A549 (cell line): ENCODE measurements at regions not wholly inside any gene's neighbourhood (a gene's known extent, or its start where the extent isn't known, plus 50 kb on each side); places are given as distances from the start of the nearest gene placed in this dataset.

Experiments
- CHD2 ChIP-seq: fragments of 150-350 bp; IDR thresholded peaks from 2 replicates; pipeline ENCODE4 v1.6.1; 2014; ENCODE audit warnings: low read length; ENCODE audit not compliant: partially characterized antibody
- KDM1A ChIP-seq: fragments of 200-600 bp; sonication (generic); IDR thresholded peaks from 2 replicates; pipeline ENCODE4 v1.6.1; 2016; ENCODE audit warnings: low read depth, mild to moderate bottlenecking
- KDM5A ChIP-seq: fragments of 200-600 bp; sonication (generic); IDR thresholded peaks from 2 replicates; pipeline ENCODE4 v1.6.1; 2016; ENCODE audit warnings: antibody characterized with exemption, mild to moderate bottlenecking
- MAFK ChIP-seq: fragments of 450-650 bp; IDR thresholded peaks from 2 replicates; pipeline ENCODE4 v1.6.1; 2014; ENCODE audit not compliant: partially characterized antibody
- MAX ChIP-seq: IDR thresholded peaks from 2 replicates; pipeline ENCODE4 v1.6.1; 2012
- PHF8 ChIP-seq: fragments of 200-600 bp; sonication (generic); IDR thresholded peaks from 2 replicates; pipeline ENCODE4 v1.6.1; 2016; ENCODE audit warnings: low read depth, mild to moderate bottlenecking, antibody characterized with exemption, moderate library complexity, borderline replicate concordance
- POLR2A ChIP-seq: IDR thresholded peaks from 2 replicates; pipeline ENCODE4 v1.6.1; 2012; ENCODE audit warnings: mild to moderate bottlenecking, low read length
- POLR2AphosphoS2 ChIP-seq: conservative IDR thresholded peaks from 2 replicates; pipeline ENCODE4 v1.6.1; 2012; ENCODE audit warnings: low read length, improper control_type of control experiment, inconsistent platforms
- RAD21 ChIP-seq, 2 experiments: fragments of >200 bp in 1 of 2; sonication (Bioruptor Twin) in 1 of 2; formaldehyde crosslinking in 1 of 2; IDR thresholded peaks in 1 of 2; conservative IDR thresholded peaks in 1 of 2; 2 replicates in 1 of 2; 3 replicates in 1 of 2; pipeline ENCODE4 v1.6.1; 2012 to 2018; ENCODE audit warnings: inconsistent platforms in 1 of 2
- SMC3 ChIP-seq: fragments of >200 bp; sonication (Bioruptor Twin); formaldehyde crosslinking; IDR thresholded peaks from 3 replicates; pipeline ENCODE4 v1.6.1; 2018; ENCODE audit warnings: inconsistent platforms
- TF ChIP-seq, protein P1 (sequence below): fragments of >200 bp; sonication (Bioruptor Twin); formaldehyde crosslinking; IDR thresholded peaks from 3 replicates; pipeline ENCODE4 v1.5.1; 2016
- TF ChIP-seq, protein P2 (sequence below): IDR thresholded peaks from 2 replicates; pipeline ENCODE4 v1.6.1; 2012
- TF ChIP-seq, protein P3 (sequence below): IDR thresholded peaks from 2 replicates; pipeline ENCODE4 v1.6.1; 2012; ENCODE audit warnings: low read depth, borderline replicate concordance
- TF ChIP-seq, protein P4 (sequence below): fragments of 200-600 bp; sonication (generic); IDR thresholded peaks from 2 replicates; pipeline ENCODE4 v1.6.1; 2016; ENCODE audit warnings: antibody characterized with exemption, mild to moderate bottlenecking, moderate library complexity

DNA sequence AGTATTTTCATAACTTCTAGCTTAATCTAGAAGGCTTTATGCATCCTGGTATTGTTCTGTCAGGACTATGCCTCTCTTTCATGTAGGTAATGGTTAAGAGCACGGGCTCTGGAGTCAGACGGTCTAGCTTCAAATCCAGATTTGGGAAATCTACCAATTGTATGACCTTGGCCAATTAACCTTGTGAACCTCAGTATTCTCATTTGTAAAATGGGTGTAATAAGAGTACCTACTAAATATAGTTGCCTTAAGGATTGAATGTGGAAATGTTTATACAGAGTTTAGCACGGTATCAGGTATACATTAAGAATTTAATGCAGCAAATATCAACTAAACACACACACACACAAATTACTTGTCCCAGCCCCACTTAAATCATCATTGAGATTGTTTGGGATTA, 97.3 kb upstream of the RAB3GAP2 start:
- TF ChIP-seq, protein P1, sequence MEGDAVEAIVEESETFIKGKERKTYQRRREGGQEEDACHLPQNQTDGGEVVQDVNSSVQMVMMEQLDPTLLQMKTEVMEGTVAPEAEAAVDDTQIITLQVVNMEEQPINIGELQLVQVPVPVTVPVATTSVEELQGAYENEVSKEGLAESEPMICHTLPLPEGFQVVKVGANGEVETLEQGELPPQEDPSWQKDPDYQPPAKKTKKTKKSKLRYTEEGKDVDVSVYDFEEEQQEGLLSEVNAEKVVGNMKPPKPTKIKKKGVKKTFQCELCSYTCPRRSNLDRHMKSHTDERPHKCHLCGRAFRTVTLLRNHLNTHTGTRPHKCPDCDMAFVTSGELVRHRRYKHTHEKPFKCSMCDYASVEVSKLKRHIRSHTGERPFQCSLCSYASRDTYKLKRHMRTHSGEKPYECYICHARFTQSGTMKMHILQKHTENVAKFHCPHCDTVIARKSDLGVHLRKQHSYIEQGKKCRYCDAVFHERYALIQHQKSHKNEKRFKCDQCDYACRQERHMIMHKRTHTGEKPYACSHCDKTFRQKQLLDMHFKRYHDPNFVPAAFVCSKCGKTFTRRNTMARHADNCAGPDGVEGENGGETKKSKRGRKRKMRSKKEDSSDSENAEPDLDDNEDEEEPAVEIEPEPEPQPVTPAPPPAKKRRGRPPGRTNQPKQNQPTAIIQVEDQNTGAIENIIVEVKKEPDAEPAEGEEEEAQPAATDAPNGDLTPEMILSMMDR: no peak
- no peak for TF ChIP-seq RAD21 (conservative IDR thresholded peaks at IDR 0.05 in 1 of 2, IDR thresholded peaks at IDR 0.05 in 1 of 2)
- no peak for TF ChIP-seq POLR2AphosphoS2
- TF ChIP-seq, protein P2, sequence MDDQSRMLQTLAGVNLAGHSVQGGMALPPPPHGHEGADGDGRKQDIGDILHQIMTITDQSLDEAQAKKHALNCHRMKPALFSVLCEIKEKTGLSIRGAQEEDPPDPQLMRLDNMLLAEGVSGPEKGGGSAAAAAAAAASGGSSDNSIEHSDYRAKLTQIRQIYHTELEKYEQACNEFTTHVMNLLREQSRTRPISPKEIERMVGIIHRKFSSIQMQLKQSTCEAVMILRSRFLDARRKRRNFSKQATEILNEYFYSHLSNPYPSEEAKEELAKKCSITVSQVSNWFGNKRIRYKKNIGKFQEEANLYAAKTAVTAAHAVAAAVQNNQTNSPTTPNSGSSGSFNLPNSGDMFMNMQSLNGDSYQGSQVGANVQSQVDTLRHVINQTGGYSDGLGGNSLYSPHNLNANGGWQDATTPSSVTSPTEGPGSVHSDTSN: no peak
- TF ChIP-seq, protein P3, sequence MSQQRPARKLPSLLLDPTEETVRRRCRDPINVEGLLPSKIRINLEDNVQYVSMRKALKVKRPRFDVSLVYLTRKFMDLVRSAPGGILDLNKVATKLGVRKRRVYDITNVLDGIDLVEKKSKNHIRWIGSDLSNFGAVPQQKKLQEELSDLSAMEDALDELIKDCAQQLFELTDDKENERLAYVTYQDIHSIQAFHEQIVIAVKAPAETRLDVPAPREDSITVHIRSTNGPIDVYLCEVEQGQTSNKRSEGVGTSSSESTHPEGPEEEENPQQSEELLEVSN: no peak
- no peak for TF ChIP-seq CHD2
- no peak for TF ChIP-seq POLR2A
- TF ChIP-seq PHF8: no peak
- no peak for TF ChIP-seq MAFK
- no peak for TF ChIP-seq KDM1A
- TF ChIP-seq KDM5A: no peak
- TF ChIP-seq SMC3: no peak
- TF ChIP-seq MAX: no peak
- TF ChIP-seq, protein P4, sequence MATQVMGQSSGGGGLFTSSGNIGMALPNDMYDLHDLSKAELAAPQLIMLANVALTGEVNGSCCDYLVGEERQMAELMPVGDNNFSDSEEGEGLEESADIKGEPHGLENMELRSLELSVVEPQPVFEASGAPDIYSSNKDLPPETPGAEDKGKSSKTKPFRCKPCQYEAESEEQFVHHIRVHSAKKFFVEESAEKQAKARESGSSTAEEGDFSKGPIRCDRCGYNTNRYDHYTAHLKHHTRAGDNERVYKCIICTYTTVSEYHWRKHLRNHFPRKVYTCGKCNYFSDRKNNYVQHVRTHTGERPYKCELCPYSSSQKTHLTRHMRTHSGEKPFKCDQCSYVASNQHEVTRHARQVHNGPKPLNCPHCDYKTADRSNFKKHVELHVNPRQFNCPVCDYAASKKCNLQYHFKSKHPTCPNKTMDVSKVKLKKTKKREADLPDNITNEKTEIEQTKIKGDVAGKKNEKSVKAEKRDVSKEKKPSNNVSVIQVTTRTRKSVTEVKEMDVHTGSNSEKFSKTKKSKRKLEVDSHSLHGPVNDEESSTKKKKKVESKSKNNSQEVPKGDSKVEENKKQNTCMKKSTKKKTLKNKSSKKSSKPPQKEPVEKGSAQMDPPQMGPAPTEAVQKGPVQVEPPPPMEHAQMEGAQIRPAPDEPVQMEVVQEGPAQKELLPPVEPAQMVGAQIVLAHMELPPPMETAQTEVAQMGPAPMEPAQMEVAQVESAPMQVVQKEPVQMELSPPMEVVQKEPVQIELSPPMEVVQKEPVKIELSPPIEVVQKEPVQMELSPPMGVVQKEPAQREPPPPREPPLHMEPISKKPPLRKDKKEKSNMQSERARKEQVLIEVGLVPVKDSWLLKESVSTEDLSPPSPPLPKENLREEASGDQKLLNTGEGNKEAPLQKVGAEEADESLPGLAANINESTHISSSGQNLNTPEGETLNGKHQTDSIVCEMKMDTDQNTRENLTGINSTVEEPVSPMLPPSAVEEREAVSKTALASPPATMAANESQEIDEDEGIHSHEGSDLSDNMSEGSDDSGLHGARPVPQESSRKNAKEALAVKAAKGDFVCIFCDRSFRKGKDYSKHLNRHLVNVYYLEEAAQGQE: no peak
